ENCODE measurements at regions not wholly inside any gene's neighbourhood (a gene's known extent, or its start where the extent isn't known, plus 50 kb on each side); places are given as distances from the start of the nearest gene placed in this dataset.
"Not testable (repeated sequence)": the region's sequence is repeated elsewhere in the genome, so short reads cannot be mapped to it uniquely, and the experiment has no call there.

DNA sequence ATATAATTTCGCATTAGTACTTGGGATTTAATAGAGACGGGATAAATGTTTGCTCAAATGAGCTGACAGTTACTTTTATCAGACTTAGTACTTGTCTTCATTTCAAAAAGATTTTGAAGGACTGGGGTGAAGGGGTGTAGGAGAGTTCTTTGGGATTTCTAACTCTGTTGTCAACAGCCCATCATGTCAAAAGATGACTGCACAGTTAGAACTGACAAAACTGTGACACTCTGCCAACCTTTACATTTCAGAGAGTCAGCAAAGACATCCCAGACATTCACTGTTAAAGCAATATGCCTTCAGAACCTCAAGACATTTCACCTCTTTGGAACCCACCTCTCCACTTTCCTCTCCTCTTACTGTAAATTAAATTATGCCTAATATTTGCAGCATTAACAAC lies 285.4 kb upstream of the SPHKAP start:
- DNase-seq (ENCODE audit: low read depth in 1 of 2, low spot score in 1 of 2) = no peak
- in situ Hi-C loops (cut with HindIII; ENCODE audit: low pct_unique_long_range_greater_than_20kb, low sequenced_read_pairs) = no loop called here
- no peak for TF ChIP-seq JUND (IDR thresholded peaks at IDR 0.05; ENCODE audit: low read depth)

DNA sequence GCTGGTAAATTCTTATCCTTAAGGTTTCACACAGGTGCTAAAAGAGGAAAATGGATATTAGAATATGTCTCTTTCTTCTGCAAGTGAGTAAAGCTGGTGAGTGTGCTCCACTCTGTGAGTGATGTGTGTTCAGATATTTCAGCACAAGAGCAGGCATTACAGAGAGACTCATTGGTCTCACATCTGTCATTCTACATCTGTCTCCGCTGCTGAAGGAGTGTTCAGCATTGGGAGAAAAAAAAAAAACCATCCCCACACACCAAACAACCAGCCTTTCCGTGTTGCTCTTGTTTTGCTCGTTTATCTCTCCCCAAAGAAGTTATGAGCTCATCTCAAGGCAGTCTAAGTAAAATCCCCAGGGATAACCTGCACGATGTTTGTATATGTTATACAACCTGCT lies 283.9 kb upstream of the SPHKAP start:
- in situ Hi-C loops (cut with HindIII; ENCODE audit: low pct_unique_long_range_greater_than_20kb, low sequenced_read_pairs) = no loop called here
- no peak for DNase-seq (ENCODE audit: low read depth in 1 of 2, low spot score in 1 of 2)
- TF ChIP-seq JUND (IDR thresholded peaks at IDR 0.05; ENCODE audit: low read depth) = no peak

DNA sequence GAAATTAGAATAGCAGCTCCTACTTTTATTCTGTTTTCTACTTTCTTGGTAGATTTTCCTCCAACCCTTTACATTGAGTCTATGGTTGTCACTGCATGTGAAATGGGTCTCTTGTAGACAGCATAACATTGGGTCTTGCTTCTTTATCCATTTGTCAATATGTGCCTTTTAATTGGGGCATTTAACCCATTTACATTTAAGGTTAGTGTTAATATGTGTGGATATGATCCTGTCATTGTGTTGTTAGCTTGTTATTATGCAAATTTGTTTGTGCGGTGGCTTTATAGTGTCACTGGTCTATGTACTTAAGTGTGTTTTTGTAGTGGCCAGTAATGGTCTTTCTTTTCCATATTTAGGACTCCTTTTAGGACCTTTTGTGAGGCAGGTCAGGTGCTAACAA lies 276.9 kb upstream of the SPHKAP start:
- in situ Hi-C loops (cut with HindIII; ENCODE audit: low pct_unique_long_range_greater_than_20kb, low sequenced_read_pairs) = no loop called here
- DNase-seq (ENCODE audit: low read depth in 1 of 2, low spot score in 1 of 2) = no peak
- TF ChIP-seq JUND (IDR thresholded peaks at IDR 0.05; ENCODE audit: low read depth) = no peak

DNA sequence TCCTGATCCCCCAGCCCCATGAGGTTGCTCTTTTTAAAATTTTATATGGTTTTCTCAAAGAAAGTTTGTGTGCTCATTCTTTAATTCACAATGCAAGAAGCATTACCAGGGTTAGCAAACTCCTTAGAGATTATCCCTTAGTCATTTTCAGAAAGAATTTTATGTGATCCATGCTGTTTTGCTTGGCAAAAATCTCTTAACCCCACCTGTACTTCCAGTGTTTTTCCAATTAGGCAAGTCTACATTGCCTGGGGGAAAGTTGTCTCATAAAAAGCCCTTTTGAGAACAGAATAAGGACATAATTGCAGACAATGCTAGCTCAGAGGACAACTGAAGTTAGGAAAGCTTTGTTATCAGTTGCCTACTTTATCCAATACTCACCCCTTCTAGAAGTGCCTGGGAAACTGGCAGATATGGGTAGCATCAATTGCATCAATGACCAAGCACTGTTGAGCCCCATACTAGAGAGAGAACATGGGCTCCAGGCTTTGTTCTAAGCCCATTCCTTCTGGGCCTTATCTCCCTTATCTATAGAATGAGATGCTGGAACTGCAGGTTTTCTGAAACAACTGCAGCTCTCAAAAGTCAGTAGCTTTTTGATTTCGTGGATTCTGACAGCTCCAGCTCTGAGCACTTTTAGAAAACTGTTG lies 265.9 kb upstream of the SPHKAP start:
- in situ Hi-C loops (cut with HindIII; ENCODE audit: low pct_unique_long_range_greater_than_20kb, low sequenced_read_pairs) = no loop called here
- DNase-seq (ENCODE audit: low read depth in 1 of 2, low spot score in 1 of 2) = no peak
- no peak for TF ChIP-seq JUND (IDR thresholded peaks at IDR 0.05; ENCODE audit: low read depth)

DNA sequence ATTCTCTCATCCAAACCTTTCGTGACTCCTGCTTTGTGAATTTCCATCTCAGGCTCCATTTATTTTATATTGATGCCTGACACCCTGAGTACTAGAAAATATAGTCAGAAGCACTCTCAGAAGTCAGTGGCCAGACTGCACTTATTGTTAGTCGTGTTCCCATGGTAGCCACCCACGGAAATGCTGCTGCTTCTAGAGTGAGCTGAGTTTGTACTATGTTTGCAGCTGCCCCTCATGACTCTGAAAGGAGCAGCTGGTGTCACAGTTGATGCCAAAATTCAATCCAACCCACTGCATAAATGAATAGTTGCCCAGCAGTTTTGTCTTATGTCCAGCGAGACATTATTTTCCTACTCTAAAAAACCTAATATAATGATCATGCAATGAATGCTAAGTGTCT lies 265.2 kb upstream of the SPHKAP start:
- in situ Hi-C loops (cut with HindIII; ENCODE audit: low pct_unique_long_range_greater_than_20kb, low sequenced_read_pairs) = no loop called here
- TF ChIP-seq JUND (IDR thresholded peaks at IDR 0.05; ENCODE audit: low read depth) = no peak
- DNase-seq (ENCODE audit: low read depth in 1 of 2, low spot score in 1 of 2) = no peak

DNA sequence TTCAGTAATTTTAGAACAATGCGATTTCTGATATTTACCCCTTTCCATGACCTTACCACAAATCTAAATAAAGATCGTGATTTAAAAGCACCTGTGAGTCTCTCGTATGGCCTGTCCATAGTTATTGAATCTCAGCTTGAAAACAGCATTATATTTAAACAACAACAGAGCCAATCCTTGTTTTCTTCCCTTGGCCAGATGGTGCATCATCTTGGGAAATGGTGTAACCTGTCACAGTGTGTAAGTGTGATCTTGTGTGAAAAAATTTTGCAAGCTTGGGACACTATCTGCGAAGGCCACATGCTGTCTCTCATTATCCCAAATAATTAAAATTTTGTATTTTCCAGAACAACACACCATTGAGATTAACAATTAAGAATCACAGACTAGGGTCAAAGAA lies 262.7 kb upstream of the SPHKAP start:
- TF ChIP-seq JUND (IDR thresholded peaks at IDR 0.05; ENCODE audit: low read depth) = no peak
- no peak for DNase-seq (ENCODE audit: low read depth in 1 of 2, low spot score in 1 of 2)
- in situ Hi-C loops (cut with HindIII; ENCODE audit: low pct_unique_long_range_greater_than_20kb, low sequenced_read_pairs) = no loop called here

DNA sequence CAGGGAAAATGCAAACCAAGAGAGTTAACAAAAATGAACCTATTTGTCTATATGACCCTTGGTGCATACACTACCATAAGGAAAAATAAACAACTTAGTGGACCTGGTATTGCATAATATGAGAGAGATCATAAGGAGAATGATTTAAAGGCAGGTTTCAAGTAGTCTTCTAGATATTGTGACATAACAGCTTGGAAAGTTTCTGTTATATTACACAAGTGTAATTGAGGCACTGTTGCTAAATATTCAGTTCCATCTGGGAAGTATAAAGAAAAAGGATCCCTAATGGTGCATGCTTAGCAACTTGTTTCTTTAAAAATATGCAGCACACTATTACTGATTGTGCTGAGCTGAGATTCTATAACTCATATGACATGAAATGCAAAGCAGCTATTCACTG lies 252.2 kb upstream of the SPHKAP start:
- in situ Hi-C loops (cut with HindIII; ENCODE audit: low pct_unique_long_range_greater_than_20kb, low sequenced_read_pairs) = no loop called here
- no peak for DNase-seq (ENCODE audit: low read depth in 1 of 2, low spot score in 1 of 2)
- TF ChIP-seq JUND (IDR thresholded peaks at IDR 0.05; ENCODE audit: low read depth) = no peak

DNA sequence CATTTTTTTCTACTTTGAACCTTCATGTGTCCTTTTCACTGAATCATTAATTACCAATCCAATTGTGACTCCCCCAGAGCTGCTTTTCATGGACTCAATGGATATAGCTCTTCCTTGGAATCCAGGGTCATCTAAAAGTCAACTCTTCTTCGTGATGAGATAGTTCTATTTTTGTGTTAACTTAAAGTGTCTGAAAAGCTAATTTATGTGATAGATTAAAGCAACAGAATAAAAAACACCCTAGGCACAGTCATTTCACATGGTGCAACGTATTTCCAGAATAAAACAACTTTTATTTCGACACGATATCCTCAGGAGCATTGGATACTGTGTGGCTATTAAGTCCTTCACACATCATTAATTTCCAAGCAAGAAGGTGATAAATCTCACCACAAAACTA lies 250.6 kb upstream of the SPHKAP start:
- no peak for DNase-seq (ENCODE audit: low read depth in 1 of 2, low spot score in 1 of 2)
- no peak for TF ChIP-seq JUND (IDR thresholded peaks at IDR 0.05; ENCODE audit: low read depth)
- in situ Hi-C loops (cut with HindIII; ENCODE audit: low pct_unique_long_range_greater_than_20kb, low sequenced_read_pairs) = no loop called here

DNA sequence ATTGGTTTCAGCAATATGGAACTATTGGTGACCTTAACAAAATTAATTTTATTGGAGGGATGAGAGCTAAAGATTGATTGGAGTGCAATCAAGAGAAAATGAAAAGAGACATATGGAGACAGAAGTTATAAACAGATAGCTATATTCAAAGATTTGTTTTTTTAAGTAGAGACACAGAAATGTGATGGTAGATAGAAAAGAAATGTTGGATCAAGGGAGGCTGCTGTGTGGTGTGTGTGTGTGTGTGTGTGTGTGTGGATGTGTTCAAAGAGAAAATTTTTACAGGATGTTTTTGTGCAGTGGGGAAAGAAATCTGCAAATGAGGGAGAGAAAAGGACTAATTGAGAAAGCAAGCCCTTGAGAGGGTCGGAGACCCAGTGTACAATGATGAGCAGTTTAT lies 249.5 kb upstream of the SPHKAP start:
- TF ChIP-seq JUND (IDR thresholded peaks at IDR 0.05; ENCODE audit: low read depth) = no peak
- DNase-seq (ENCODE audit: low read depth in 1 of 2, low spot score in 1 of 2) = no peak
- in situ Hi-C loops (cut with HindIII; ENCODE audit: low pct_unique_long_range_greater_than_20kb, low sequenced_read_pairs) = no loop called here

DNA sequence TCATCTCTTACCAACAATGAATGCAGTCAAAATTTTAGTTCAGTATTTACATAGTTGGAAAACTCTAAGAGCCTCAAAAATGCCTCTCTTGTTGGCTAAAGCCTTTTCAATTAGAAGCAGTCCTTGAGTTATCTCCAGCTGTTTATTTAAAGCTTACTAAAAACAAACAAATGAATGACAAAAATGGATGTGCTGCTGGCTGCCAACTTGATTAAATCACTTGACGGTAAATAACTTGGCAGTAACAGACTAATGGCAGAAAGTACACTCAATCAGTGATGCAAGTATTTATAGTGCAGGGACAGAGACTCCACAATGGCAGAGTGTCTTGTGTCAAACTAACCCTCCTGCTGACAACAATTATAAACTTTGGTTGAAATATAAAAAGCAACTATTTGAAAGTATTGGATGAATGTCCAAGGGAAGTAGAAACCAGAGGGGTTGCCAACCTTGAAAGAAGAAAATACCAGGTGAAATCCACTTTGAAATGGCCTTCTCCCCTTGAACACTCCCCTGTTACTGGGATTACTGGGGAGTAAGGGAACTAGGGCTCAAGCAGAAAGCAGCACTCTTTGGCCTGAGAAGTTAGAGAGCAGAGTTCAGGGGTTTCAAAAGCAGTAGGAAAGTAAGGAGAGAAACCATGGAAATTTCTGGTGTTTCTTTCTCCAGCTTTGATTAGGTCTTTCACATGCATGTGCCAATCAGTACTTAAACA lies 245.2 kb upstream of the SPHKAP start:
- in situ Hi-C loops (cut with HindIII; ENCODE audit: low pct_unique_long_range_greater_than_20kb, low sequenced_read_pairs) = no loop called here
- no peak for TF ChIP-seq JUND (IDR thresholded peaks at IDR 0.05; ENCODE audit: low read depth)
- no peak for DNase-seq (ENCODE audit: low read depth in 1 of 2, low spot score in 1 of 2)

DNA sequence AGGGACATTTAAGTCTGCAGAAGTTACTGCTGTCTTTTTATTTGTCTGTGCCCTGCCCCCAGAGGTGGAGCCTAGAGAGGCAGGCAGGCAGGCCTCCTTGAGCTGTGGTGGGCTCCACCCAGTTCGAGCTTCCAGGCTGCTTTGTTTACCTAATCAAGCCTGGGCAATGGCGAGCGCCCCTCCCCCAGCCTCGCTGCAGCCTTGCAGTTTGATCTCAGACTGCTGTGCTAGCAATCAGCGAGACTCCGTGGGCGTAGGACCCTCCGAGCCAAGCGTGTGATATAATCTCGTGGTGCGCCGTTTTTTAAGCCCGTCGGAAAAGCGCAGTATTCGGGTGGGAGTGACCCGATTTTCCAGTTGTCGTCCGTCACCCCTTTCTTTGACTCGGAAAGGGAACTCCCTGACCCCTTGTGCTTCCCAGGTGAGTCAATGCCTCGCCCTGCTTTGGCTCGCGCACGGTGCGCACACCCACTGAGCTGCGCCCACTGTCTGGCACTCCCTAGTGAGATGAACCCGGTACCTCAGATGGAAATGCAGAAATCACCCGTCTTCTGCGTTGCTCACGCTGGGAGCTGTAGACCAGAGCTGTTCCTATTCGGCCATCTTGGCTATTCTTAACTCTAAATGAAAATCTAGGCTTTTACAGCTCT lies 244.0 kb upstream of the SPHKAP start:
- DNase-seq (ENCODE audit: low read depth in 1 of 2, low spot score in 1 of 2); in situ Hi-C loops (cut with HindIII; ENCODE audit: low pct_unique_long_range_greater_than_20kb, low sequenced_read_pairs): not testable (repeated sequence)

DNA sequence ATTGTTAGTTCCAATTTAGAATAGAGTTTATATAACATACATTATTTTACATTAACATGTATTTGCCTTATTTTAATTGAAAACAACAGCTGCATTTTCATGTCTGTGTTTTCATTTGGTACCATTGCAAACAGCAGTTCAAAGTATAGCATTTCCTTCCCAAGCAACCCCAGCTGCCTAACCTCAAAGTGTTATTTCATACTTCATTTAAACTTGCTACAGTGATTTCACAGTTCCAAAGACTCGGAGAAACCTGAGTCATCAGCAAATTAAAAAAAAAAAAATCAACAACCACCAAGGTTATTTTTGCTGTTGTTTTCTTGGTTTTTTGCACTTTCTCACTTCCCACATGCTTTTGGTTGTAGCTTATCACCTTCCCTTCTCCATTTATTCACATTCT lies 236.5 kb upstream of the SPHKAP start:
- no peak for DNase-seq (ENCODE audit: low read depth in 1 of 2, low spot score in 1 of 2)
- TF ChIP-seq JUND (IDR thresholded peaks at IDR 0.05; ENCODE audit: low read depth) = no peak
- in situ Hi-C loops (cut with HindIII; ENCODE audit: low pct_unique_long_range_greater_than_20kb, low sequenced_read_pairs) = no loop called here

DNA sequence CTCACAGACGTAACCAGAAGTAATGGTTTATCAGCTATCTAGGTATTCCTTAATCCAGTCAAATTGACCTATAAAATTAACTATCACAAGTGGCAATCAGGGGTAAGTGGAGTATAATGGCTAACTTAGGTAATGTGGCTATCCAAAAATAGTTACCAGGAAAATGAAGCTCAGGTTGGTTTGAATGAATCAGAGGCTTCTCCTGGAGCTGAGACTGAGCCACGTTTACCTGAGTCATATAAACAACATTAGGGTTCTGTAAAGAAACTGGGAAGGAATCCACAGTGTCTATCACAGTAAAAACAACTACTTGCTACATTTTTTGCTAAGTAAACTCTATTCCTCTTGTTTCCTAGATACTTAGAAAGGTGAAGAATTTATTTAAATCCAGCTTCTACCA lies 236.0 kb upstream of the SPHKAP start:
- no peak for DNase-seq (ENCODE audit: low read depth in 1 of 2, low spot score in 1 of 2)
- TF ChIP-seq JUND (IDR thresholded peaks at IDR 0.05; ENCODE audit: low read depth) = no peak
- in situ Hi-C loops (cut with HindIII; ENCODE audit: low pct_unique_long_range_greater_than_20kb, low sequenced_read_pairs) = no loop called here

All from T47D (cell line).